ENCODE measurements at regions not wholly inside any gene's neighbourhood (a gene's known extent, or its start where the extent isn't known, plus 50 kb on each side); places are given as distances from the start of the nearest gene placed in this dataset.
"Not testable (repeated sequence)": the region's sequence is repeated elsewhere in the genome, so short reads cannot be mapped to it uniquely, and the experiment has no call there.

- no peaks in the 10 kb centered on the region for H3K9me3 Mint-ChIP-seq
- H3K36me3 Mint-ChIP-seq (ENCODE audit: low read depth): no peaks in the 10 kb centered on the region
- H3K27me3 Mint-ChIP-seq: no peaks in the 10 kb centered on the region
- H3K27ac Mint-ChIP-seq: no peak overlapping the region
- H3K4me1 Mint-ChIP-seq (ENCODE audit: low read depth): no peaks in the 10 kb centered on the region
- no peak overlapping the region for H3K4me3 Mint-ChIP-seq
Observed at GRCh38 chr18:1048032-1048431, 143.4 kb downstream of the ADCYAP1 start.

GRCh38 chr18:1049173-1049572 lies 144.5 kb downstream of the ADCYAP1 start:
- no peak overlapping the region for H3K27ac Mint-ChIP-seq
- no peaks in the 10 kb centered on the region for H3K4me1 Mint-ChIP-seq (ENCODE audit: low read depth)
- no peaks in the 10 kb centered on the region for H3K9me3 Mint-ChIP-seq
- H3K36me3 Mint-ChIP-seq (ENCODE audit: low read depth): no peaks in the 10 kb centered on the region
- no peak overlapping the region for H3K4me3 Mint-ChIP-seq
- no peaks in the 10 kb centered on the region for H3K27me3 Mint-ChIP-seq

GRCh38 chr18:1050012-1050657 lies 145.5 kb downstream of the ADCYAP1 start:
- H3K4me3 Mint-ChIP-seq: no peak overlapping the region
- H3K9me3 Mint-ChIP-seq: no peaks in the 10 kb centered on the region
- no peaks in the 10 kb centered on the region for H3K36me3 Mint-ChIP-seq (ENCODE audit: low read depth)
- H3K4me1 Mint-ChIP-seq (ENCODE audit: low read depth): no peaks in the 10 kb centered on the region
- no peaks in the 10 kb centered on the region for H3K27me3 Mint-ChIP-seq
- no peak overlapping the region for H3K27ac Mint-ChIP-seq

DNA sequence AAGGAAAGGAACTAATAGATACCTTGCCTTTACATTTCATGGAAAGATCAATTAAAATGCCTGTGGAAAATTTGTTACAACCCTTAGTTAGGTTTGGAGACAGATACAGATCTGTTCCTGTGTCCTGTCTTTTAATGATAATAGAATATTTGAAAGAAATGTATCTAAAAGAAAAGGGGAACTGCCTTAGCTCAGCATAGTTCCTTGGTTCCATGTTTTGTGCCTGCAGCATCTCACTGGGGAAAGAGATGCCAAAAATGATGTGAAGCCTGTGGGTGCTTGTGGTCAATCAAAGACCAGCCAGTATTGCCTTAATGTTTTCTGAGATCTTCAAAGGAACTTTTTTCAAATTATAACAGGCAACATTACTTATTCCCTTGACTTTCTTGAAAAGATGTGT lies 147.6 kb downstream of the ADCYAP1 start:
- no peaks in the 10 kb centered on the region for H3K36me3 Mint-ChIP-seq (ENCODE audit: low read depth)
- H3K4me3 Mint-ChIP-seq: no peak overlapping the region
- H3K27me3 Mint-ChIP-seq: no peaks in the 10 kb centered on the region
- no peak overlapping the region for H3K27ac Mint-ChIP-seq
- no peaks in the 10 kb centered on the region for H3K4me1 Mint-ChIP-seq (ENCODE audit: low read depth)
- H3K9me3 Mint-ChIP-seq: peaks cover 4% of the 10 kb centered on the region

GRCh38 chr18:1053331-1054315 lies 149.0 kb downstream of the ADCYAP1 start:
- H3K36me3 Mint-ChIP-seq (ENCODE audit: low read depth): no peaks in the 10 kb centered on the region
- no peaks in the 10 kb centered on the region for H3K4me1 Mint-ChIP-seq (ENCODE audit: low read depth)
- H3K4me3 Mint-ChIP-seq: no peak overlapping the region
- H3K27ac Mint-ChIP-seq: no peak overlapping the region
- H3K9me3 Mint-ChIP-seq: peaks cover 4% of the 10 kb centered on the region
- H3K27me3 Mint-ChIP-seq: no peaks in the 10 kb centered on the region

DNA sequence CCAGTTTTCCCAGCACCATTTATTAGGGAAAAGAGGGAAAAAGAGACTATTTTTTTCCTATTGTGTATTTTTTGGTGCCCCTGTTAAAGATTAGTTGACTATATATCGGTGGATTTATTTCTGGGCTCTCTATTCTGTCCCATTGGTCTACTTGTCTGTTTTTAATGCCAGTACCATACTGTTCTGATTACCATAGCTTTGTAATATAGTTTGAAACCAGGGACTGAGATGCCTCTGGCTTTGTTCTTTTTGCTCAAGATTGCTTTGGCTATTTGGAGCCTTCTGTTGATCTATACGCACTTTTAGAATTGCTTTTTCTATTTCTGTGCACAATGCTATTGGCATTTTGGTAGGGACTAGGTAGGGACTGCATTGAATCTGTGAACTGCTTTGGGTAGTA lies 151.7 kb downstream of the ADCYAP1 start:
- no peaks in the 10 kb centered on the region for H3K27me3 Mint-ChIP-seq

GRCh38 chr18:1057367-1057766 lies 152.7 kb downstream of the ADCYAP1 start:
- Mint-ChIP-seq H3K4me1 (ENCODE audit: low read depth) (no peaks in the 10 kb centered on the region), H3K4me3 (no peak overlapping the region), H3K36me3 (ENCODE audit: low read depth) (no peaks in the 10 kb centered on the region), H3K27me3 (no peaks in the 10 kb centered on the region), H3K9me3 (peaks cover 4% of the 10 kb centered on the region), H3K27ac (no peak overlapping the region)

More for the DNA sequence above, 151.7 kb downstream of the ADCYAP1 start:
- H3K4me3 Mint-ChIP-seq: no peak overlapping the region
- H3K4me1 Mint-ChIP-seq (ENCODE audit: low read depth): no peaks in the 10 kb centered on the region
- H3K36me3 Mint-ChIP-seq (ENCODE audit: low read depth): no peaks in the 10 kb centered on the region
- H3K27ac Mint-ChIP-seq: no peak overlapping the region
- peaks cover 4% of the 10 kb centered on the region for H3K9me3 Mint-ChIP-seq

DNA sequence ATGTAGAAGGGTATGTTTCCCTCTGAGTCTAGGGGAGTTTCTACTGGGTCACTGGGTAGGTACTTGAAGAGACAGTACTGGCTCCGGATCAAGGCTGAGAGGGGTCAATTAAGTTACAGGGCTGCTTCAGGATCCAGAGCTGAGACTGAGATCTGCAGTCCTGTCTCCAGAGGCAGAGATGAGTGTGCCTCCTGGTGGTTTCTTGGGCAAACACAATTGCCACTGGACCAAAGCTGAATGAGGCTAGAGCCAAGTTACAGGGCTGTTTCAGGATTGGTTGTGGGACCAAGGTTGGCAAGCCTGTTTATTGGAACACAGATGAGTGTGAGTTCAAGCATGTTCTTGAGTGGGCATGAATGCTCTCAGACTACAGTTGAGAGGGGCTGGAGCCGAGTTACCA lies 157.9 kb downstream of the ADCYAP1 start:
- Mint-ChIP-seq H3K4me1 (ENCODE audit: low read depth) (no peaks in the 10 kb centered on the region), H3K36me3 (ENCODE audit: low read depth) (no peaks in the 10 kb centered on the region), H3K27ac (no peak overlapping the region), H3K27me3 (no peaks in the 10 kb centered on the region), H3K4me3 (no peak overlapping the region), H3K9me3 (no peaks in the 10 kb centered on the region)

GRCh38 chr18:1075322-1075721 lies 170.7 kb downstream of the ADCYAP1 start:
- Mint-ChIP-seq H3K9me3 (no peaks in the 10 kb centered on the region), H3K36me3 (ENCODE audit: low read depth) (no peaks in the 10 kb centered on the region), H3K27me3 (no peaks in the 10 kb centered on the region), H3K4me3 (no peak overlapping the region), H3K4me1 (ENCODE audit: low read depth) (no peaks in the 10 kb centered on the region), H3K27ac (no peak overlapping the region)

DNA sequence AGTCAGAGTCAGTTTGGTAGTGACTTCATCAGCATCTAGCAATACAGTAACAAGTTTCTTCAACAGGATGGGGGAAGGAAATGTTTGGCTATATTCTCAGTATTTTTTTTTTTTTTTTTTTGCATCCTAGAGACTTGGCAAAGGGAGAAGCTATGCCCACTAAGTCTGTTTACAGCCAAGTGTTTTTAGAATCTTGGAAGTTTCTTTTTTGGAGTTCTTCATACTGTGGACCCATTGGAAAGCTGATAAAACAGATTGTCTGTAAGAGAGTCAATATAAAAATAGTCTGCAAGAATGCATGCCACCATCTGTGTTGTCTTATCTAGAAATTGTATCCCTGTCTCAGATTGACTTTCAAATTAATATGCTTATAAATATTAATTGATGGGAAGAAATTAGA lies 171.2 kb downstream of the ADCYAP1 start:
- Mint-ChIP-seq H3K36me3 (ENCODE audit: low read depth) (no peaks in the 10 kb centered on the region), H3K4me1 (ENCODE audit: low read depth) (no peaks in the 10 kb centered on the region), H3K9me3 (no peaks in the 10 kb centered on the region), H3K27me3 (no peaks in the 10 kb centered on the region), H3K4me3 (no peak overlapping the region), H3K27ac (no peak overlapping the region)

- Mint-ChIP-seq H3K4me1 (ENCODE audit: low read depth) (no peaks in the 10 kb centered on the region), H3K27me3 (no peaks in the 10 kb centered on the region), H3K27ac (no peak overlapping the region), H3K9me3 (no peaks in the 10 kb centered on the region), H3K4me3 (no peak overlapping the region), H3K36me3 (ENCODE audit: low read depth) (no peaks in the 10 kb centered on the region)
Observed at GRCh38 chr18:1078301-1078700, 173.6 kb downstream of the ADCYAP1 start.

DNA sequence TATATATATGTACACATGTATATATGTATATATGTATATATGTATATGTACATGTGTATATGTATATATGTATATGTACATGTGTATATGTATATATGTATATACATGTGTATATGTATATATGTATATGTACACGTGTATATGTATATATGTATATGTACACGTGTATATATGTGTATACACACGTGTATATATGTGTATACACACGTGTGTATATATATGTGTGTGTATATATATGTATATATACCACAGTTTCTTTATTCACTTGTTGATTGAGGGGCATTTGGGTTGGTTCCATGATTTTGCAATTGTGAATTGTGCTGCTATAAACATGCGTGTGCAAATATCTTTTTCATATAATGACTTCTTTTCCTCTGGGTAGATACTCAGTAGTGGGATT lies 179.0 kb downstream of the ADCYAP1 start:
- H3K27ac Mint-ChIP-seq; H3K27me3 Mint-ChIP-seq; H3K4me3 Mint-ChIP-seq; H3K36me3 Mint-ChIP-seq (ENCODE audit: low read depth); H3K4me1 Mint-ChIP-seq (ENCODE audit: low read depth): not testable (repeated sequence)
- H3K9me3 Mint-ChIP-seq: peaks cover 12% of the 10 kb centered on the region

- no peaks in the 10 kb centered on the region for H3K36me3 Mint-ChIP-seq (ENCODE audit: low read depth)
- H3K4me1 Mint-ChIP-seq (ENCODE audit: low read depth): no peaks in the 10 kb centered on the region
- peaks cover 6% of the 10 kb centered on the region for H3K9me3 Mint-ChIP-seq
- no peak overlapping the region for H3K4me3 Mint-ChIP-seq
- H3K27me3 Mint-ChIP-seq: no peaks in the 10 kb centered on the region
- H3K27ac Mint-ChIP-seq: no peak overlapping the region
Observed at GRCh38 chr18:1090758-1091157, 186.1 kb downstream of the ADCYAP1 start.

- H3K27ac Mint-ChIP-seq: no peak overlapping the region
- no peaks in the 10 kb centered on the region for H3K36me3 Mint-ChIP-seq (ENCODE audit: low read depth)
- H3K27me3 Mint-ChIP-seq: no peaks in the 10 kb centered on the region
Observed at GRCh38 chr18:1092228-1092627, 187.6 kb downstream of the ADCYAP1 start.

GRCh38 chr18:1094409-1094808 lies 189.7 kb downstream of the ADCYAP1 start:
- Mint-ChIP-seq H3K4me1 (ENCODE audit: low read depth) (no peaks in the 10 kb centered on the region), H3K4me3 (no peak overlapping the region), H3K9me3 (peaks cover 8% of the 10 kb centered on the region), H3K36me3 (ENCODE audit: low read depth) (no peaks in the 10 kb centered on the region), H3K27ac (no peak overlapping the region), H3K27me3 (no peaks in the 10 kb centered on the region)

More at GRCh38 chr18:1092228-1092627, 187.6 kb downstream of the ADCYAP1 start:
- no peak overlapping the region for H3K4me3 Mint-ChIP-seq
- peaks cover 1% of the 10 kb centered on the region for H3K9me3 Mint-ChIP-seq
- no peaks in the 10 kb centered on the region for H3K4me1 Mint-ChIP-seq (ENCODE audit: low read depth)
